NCI-H1930 (cell line): ENCODE measurements at regions not wholly inside any gene's neighbourhood (a gene's known extent, or its start where the extent isn't known, plus 50 kb on each side); places are given as distances from the start of the nearest gene placed in this dataset.

Experiments used
- DNase-seq, 2 experiments: peaks; one replicate each; lab custom pipeline; 2025; lab: John Stamatoyannopoulos, UW

DNA sequence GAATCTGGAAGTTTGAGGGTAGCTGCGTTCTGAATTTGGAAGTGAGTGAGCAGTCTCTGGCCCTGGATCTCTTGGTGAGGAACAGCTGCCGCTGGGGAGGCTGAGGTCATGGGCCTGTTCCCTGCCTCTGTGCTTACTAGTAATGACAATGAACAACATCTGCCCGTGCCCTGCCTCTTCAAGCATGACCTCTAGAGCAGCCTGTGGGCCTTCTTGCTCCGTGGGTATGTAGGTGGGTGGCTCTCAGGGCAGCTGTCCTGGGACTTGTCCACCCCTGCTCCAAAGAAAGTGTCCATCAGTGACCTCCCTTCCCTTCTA lies 186.2 kb downstream of the CXCL12 start:
- DNase-seq = no peak

DNA sequence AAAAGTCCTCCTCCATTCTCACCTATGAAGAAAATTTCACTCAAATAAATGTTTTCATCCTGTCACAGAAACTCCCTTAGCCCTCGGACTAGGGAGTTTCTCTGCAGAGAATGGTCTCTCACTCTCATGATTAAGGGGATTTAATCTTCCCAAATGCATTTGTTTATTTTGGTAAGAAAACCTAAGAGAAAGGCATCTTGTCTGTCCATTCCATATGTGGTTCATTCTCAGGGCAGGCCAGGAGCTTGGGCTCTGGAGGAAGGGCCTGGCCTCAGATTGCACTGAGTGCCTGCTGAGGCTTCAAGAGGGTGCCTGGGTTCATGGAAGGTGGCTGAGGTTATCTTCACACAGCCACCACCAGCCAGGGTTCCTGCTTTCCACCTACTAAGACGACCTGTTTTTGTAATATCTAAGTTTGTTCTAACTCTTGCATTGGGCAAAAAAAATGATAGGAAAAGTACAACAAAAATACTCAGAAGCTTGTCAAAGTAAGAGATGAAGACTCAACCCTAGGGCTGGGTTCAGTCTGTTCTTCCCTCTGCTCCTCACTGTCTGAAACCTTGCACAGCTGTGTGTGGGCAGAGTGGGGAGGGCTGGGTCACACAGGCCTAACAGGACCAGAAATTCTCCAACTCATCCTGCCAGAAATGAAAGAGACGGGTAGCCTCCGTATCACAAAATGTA lies 186.7 kb downstream of the CXCL12 start:
- no peak for DNase-seq

GRCh38 chr10:44197646-44198045 lies 187.3 kb downstream of the CXCL12 start:
- no peak for DNase-seq

GRCh38 chr10:44196336-44196735 lies 188.6 kb downstream of the CXCL12 start:
- DNase-seq = no peak

DNA sequence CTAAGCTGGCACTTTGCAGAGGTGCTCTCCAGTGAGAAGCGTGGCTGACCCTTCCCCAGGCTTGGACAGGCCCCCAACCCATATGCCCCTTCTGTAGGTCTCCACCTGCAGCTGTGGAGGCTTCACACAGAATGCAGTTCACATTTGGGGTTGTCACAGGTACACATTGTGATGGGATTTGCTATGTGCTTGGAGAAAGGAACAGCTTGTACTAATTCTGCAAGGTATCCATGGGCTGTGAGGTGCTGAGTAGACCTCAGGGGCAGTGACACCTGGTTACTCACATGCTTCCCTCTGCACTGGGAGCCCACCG lies 188.9 kb downstream of the CXCL12 start:
- DNase-seq = no peak

DNA sequence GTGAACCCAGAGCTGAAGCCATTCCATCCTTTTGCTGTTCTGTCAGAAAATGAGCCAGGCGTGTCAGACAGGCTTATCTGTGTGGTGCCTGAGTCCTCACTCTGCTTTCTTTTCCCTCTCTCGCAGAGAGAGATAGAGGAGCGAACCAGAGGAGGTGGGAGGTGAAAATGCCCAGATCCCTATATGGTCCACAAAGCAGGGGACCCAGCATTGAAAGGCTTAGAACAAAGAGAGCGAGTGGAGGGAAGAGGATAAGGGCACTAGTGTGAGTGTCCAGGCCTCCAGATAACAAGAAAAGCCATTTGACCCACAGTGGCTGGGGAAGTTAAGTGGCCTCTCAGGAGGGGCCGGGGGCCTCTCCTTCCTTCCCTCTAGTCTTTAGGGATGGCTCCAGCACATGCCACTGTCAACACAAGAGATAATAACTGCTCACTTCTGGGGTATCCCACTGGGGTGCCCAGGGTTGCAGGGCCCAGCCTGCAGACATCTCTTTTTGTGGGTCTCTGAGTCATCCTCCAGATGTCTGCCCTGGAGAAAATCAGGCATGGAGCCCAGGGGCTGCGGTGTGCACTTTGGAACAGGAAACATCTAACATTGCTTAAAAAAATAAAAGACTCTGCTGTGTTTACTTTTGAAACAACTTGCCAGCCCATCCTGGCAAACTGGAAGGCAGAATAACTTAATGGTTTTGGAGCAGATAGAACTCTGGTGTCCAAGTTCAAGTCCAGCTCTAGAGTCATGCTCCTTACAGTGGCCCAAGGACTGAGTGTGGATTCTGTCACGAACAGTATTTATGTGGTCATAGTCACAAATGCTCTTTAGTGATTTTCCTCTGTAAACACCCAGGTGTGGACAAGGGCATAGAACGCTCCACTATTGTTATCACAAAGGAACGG lies 189.5 kb downstream of the CXCL12 start:
- DNase-seq = no peak

GRCh38 chr10:44194435-44194834 lies 190.5 kb downstream of the CXCL12 start:
- DNase-seq = no peak

DNA sequence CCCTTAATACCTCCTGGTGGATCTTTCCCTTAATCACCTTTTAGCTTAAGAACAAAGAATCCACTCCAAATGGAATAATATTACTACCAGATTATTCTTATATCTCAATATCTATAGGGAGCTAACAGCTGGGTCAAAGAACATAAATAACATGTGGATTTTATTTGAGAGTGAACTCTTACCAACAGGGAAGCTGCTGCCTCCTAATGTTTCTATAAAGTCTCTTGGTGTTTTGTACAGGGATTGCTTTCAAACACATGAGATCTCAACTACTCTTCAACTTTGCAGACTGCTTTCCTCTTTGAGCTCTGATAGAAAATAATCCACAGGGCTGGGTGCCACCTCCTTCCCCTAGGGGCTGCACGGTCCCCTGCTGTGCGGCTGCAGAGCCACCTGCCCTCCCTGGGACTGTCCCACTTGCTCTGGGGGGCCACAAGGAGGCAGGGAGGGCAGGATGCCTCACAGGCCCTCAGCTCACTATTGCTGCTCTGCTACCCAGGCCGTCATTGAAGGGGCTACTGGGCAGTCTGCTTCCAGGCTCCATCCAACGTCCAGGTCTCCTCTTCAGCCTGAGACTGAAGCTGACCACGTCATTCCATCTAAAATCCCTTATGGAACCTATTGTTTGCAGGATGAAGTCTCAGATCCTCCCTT lies 191.2 kb downstream of the CXCL12 start:
- no peak for DNase-seq

GRCh38 chr10:44193166-44193565 lies 191.7 kb downstream of the CXCL12 start:
- DNase-seq = no peak

- no peak for DNase-seq
Measured at GRCh38 chr10:44192435-44192834, 192.5 kb downstream of the CXCL12 start.

DNA sequence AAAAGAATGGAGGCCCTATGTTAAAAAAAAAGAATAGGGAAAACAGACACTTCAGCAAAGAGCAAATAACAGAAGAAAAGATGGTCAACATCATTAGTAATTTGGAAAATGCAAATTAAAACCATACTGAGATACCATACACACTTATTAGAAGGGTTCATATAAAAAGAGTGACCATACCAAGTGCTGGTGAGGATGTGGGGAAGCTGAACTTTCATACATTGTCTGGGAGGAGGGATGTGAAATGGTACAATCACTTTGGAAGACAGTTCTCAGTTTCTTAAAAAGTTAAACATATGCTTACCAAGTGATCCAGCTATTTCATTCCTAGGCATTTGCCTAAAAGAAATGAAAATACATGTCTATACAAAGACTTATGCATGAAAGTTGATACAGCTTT lies 194.4 kb downstream of the CXCL12 start:
- no peak for DNase-seq

DNA sequence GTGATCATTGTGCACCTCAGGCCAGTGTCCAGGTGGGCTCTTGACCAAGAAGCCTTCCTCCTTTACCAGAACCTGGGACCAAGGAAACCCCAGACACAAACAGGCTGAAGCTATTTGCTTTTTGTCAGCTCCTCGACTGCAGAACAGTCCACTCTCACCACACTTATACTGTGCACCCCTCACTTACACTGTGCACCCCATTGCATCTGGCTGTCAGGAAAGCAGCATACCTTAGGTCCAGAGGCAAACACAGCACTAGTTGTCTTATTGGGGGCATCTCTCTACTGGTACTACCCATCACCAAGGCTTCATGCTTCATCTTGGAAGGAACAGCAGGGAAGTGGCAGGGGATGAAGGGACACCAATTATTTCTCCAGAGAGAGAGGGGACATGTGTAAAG lies 198.1 kb downstream of the CXCL12 start:
- DNase-seq = no peak

GRCh38 chr10:44186150-44186549 lies 198.7 kb downstream of the CXCL12 start:
- no peak for DNase-seq

GRCh38 chr10:44185315-44185666 lies 199.6 kb downstream of the CXCL12 start:
- no peak for DNase-seq

DNA sequence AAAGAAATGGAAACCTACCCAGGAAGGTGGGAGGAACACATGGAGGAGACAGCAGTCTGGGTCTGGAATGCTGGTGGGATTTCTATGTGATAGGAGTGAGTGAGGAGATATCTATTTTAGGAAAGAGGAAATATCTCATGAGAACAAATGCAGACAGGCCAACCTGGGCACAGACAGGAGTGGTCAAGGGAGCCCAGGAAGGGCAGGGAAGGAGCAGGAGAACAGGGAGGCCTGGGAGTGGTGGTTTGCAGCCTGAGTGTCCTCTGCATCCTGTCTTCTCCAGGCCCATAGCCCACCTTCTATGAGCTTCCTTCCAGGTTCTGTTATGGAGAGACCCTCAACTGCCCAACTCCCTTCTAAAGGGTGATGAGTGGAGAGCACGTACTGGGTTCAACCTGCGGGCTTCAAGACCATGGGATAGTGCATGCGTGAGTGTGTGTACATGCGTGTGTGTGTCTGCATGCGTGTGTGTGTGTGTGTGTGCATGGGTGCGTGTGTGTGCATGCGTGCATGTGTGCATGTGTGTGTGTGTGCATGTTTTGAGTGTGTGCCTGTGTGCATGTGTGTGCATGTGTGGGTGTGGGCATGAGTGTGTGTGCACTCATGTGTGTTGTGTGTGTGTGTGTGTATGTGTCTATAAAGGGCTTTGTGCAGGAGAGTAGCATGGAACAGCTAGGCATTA lies 200.1 kb downstream of the CXCL12 start:
- DNase-seq = no peak

DNA sequence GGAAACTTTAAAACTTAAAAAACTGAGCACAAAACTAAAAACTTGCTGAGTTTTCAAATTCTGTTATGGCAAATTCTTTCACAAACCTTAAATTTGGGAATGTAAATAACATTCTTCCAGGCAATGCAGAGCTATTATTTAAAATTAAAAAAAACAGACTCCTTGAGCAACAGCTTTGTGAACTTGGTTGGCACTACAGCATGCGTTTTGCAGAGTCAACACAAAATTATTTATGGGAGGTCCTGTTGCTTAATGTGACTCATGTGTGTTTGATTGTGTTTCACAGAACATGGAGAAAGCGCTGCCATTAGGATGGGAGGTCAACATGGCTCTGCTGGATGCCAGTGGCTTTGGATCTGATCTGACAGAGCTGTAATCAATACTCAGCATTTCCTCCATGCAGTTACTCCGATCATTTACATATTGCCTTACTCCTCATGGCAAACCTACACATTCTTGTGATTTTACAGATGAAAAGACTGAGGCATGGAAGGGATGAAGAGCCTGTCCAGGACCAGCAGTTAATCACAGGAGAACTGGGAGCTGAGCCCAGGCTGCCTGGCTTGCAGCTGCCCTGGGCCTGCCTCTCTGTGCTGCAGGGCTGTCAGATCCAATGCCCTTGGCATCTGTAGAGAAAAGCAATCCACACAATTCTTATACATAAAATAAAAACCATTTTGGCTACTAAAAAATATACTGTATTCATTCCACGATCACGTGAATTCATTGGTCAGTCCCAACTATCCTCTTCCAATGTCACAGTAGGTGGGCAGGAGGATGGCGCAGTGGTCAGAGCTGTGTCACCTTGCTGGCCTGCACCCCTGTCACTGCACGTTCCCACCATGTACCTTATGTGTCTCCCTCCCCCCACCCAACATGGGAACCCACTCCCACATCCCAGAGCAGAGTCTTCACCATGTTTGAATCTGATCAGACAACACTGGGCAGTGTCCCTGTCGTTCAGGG lies 200.9 kb downstream of the CXCL12 start:
- DNase-seq = no peak

GRCh38 chr10:44182909-44183308 lies 202.0 kb downstream of the CXCL12 start:
- DNase-seq = no peak

- DNase-seq = no peak
Measured at GRCh38 chr10:44180321-44181168, 204.4 kb downstream of the CXCL12 start.

- DNase-seq = no peak
Measured at GRCh38 chr10:44178856-44179255, 206.0 kb downstream of the CXCL12 start.

GRCh38 chr10:44178281-44178680 lies 206.6 kb downstream of the CXCL12 start:
- no peak for DNase-seq

- no peak for DNase-seq
Measured at GRCh38 chr10:44177610-44178009, 207.3 kb downstream of the CXCL12 start.
